ENCODE measurements at regions not wholly inside any gene's neighbourhood (a gene's known extent, or its start where the extent isn't known, plus 50 kb on each side); places are given as distances from the start of the nearest gene placed in this dataset.
A peak's percentile ranks its signal among the peaks of the same experiment; 100 is the strongest.

- no peak for TF ChIP-seq MAX (IDR thresholded peaks at IDR 0.05)
- no peak for TF ChIP-seq JUN (IDR thresholded peaks at IDR 0.05)
- TF ChIP-seq RFX5 (IDR thresholded peaks at IDR 0.05): no peak
- TF ChIP-seq PBX3 (IDR thresholded peaks at IDR 0.05): no peak
- no peak for TF ChIP-seq FOSB (CRISPR knock-in tag; IDR thresholded peaks at IDR 0.05)
- no peak for TF ChIP-seq NPAS2 (CRISPR knock-in tag; IDR thresholded peaks at IDR 0.05; ENCODE audit: borderline replicate concordance)
- no peak for TF ChIP-seq ZNF302 (CRISPR knock-in tag; IDR thresholded peaks at IDR 0.05)
- TF ChIP-seq RNF2 (IDR thresholded peaks at IDR 0.05; ENCODE audit: borderline replicate concordance, low read depth): no peak
- no peak for TF ChIP-seq JUNB (IDR thresholded peaks at IDR 0.05)
These were observed 328.6 kb upstream of the PROK2 start (continued) for GRCh38 chr3:72113564-72113963.

- no peak overlapping the region for H3K27ac ChIP-seq
- H3K4me1 ChIP-seq: no peaks in the 10 kb centered on the region
- DNase-seq (ENCODE audit: low read depth in 1 of 2, low spot score in 1 of 2): no peak
- no peak overlapping the region for H3K4me3 ChIP-seq
- ATAC-seq: no peak
- ChIA-PET CTCF (interaction anchor here (1.4 kb wide), 1 partner anchor 10 kb away, joined by 3 read pairs; no protein-coding TSS in a partner anchor), POLR2A (no interaction called here)
- 30% methylated on average over 3 of the region's 3 CpGs for WGBS (ENCODE audit: missing lambda C conversion rate)
- TF ChIP-seq ZFP36 (IDR thresholded peaks at IDR 0.05; ENCODE audit: borderline replicate concordance, partially characterized antibody) (peak; percentile 10), FOSL2 (IDR thresholded peaks at IDR 0.05) (no peak), FOSL2 (CRISPR knock-in tag; IDR thresholded peaks at IDR 0.05) (no peak)
- FAIRE-seq: no peak
- no peaks in the 10 kb centered on the region for H3K9me3 ChIP-seq
- no peak overlapping the region for H3K4me2 ChIP-seq
These were observed 327.5 kb upstream of the PROK2 start for GRCh38 chr3:72112435-72112834.

DNA sequence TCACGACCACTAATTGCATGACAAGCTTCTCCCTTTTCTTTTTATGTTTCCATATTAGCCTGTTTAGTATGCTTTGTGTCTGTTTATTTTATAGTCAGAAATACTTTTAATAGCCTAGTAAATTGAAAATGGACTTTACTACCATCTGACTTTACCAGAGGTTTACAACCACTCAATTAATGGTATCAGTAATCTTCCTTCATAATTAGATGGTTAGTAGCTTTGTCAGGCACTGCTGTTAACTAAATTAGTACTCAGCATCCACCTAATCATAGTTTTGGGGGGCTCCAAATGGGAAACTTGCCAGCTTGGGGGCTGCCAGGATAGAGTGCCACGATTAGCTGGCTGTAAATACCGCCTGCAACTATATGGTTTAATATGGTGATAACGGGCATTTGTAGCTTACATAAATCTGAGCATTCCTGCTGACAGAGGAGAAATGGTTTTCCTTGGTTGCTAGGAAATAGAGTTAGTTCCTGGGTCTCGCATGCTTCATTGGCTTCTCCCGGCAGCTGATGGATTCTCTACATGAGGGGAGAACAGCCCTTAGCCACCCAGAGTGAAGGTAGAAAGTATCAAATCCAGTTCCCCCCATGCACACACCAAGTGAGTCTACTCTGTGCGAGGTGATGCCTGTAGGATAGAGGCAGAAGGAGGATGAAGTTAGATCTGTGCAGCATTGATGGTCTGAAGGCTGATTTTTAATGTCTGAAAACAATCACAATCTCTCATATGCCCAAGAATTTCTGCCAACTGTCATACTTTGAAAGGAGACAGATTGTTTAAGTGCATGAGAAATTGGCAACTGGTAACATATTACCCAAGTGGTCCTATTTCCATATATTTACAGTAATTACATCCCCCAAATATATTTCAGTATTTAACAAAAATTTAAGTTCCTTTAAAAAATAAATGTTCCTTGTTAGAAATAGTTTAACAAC, 326.6 kb upstream of the PROK2 start:
- Histone ChIP-seq H3K4me1 (no peaks in the 10 kb centered on the region), H3K9me3 (no peaks in the 10 kb centered on the region), H3K4me2 (no peak overlapping the region), H3K27ac (no peak overlapping the region), H3K4me3 (no peak overlapping the region)
- POLR2A ChIA-PET: no interaction called here
- TF ChIP-seq NFE2L2 (conservative IDR thresholded peaks at IDR 0.05; ENCODE audit: low read length) (no peak), USF2 (IDR thresholded peaks at IDR 0.05) (no peak), ATOH8 (CRISPR knock-in tag; IDR thresholded peaks at IDR 0.05; ENCODE audit: low read depth) (no peak), HEYL (CRISPR knock-in tag; IDR thresholded peaks at IDR 0.05) (no peak), JUNB (IDR thresholded peaks at IDR 0.05) (no peak), SREBF2 (IDR thresholded peaks at IDR 0.05) (no peak), ZC3H11A (IDR thresholded peaks at IDR 0.05) (no peak), E2F6 (IDR thresholded peaks at IDR 0.05; ENCODE audit: borderline replicate concordance, low read depth) (no peak), RCOR1 (IDR thresholded peaks at IDR 0.05; ENCODE audit: low read depth, low read length) (no peak), ZFP36 (IDR thresholded peaks at IDR 0.05; ENCODE audit: borderline replicate concordance, partially characterized antibody) (no peak), RARB (CRISPR knock-in tag; IDR thresholded peaks at IDR 0.05) (no peak), HOXB5 (CRISPR knock-in tag; IDR thresholded peaks at IDR 0.05) (no peak), CBX8 (IDR thresholded peaks at IDR 0.05) (no peak), FOXS1 (CRISPR knock-in tag; IDR thresholded peaks at IDR 0.05) (no peak), PHF8 (IDR thresholded peaks at IDR 0.05; ENCODE audit: borderline replicate concordance, low read depth) (no peak)
- TF ChIP-seq, protein P1, sequence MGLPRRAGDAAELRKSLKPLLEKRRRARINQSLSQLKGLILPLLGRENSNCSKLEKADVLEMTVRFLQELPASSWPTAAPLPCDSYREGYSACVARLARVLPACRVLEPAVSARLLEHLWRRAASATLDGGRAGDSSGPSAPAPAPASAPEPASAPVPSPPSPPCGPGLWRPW (IDR thresholded peaks at IDR 0.05): no peak
- WGBS (ENCODE audit: missing lambda C conversion rate): 42% methylated on average over 7 of the region's 7 CpGs
- DNase-seq (ENCODE audit: low read depth in 1 of 2, low spot score in 1 of 2) (no peak), ATAC-seq (no peak), FAIRE-seq (no peak)
- CTCF ChIA-PET: interaction anchor here (1.2 to 1.4 kb wide), 3 partner anchors 9 to 14 kb away, joined by 3 read pairs; no protein-coding TSS in a partner anchor
